Stomach smooth muscle (tissue), 2 donors: ENCODE measurements at regions not wholly inside any gene's neighbourhood (a gene's known extent, or its start where the extent isn't known, plus 50 kb on each side); places are given as distances from the start of the nearest gene placed in this dataset.

Experiments
- H3K27ac ChIP-seq: one replicate; pipeline ENCODE4 v1.7.0; 2013; ENCODE audit warnings: mild to moderate bottlenecking, low read length, inconsistent platforms
- H3K27me3 ChIP-seq, 2 donors: one replicate each; pipeline ENCODE4 v1.7.0; 2013; ENCODE audit warnings: low read length in 2 of 2; ENCODE audit not compliant: insufficient read depth in 2 of 2, control insufficient read depth in 1 of 2
- H3K36me3 ChIP-seq, 2 donors: one replicate each; pipeline ENCODE4 v1.7.0; 2013; ENCODE audit warnings: low read length in 2 of 2; ENCODE audit not compliant: control insufficient read depth in 2 of 2, insufficient read depth in 2 of 2
- H3K4me1 ChIP-seq: one replicate; pipeline ENCODE4 v1.7.0; 2013; ENCODE audit warnings: low read length; ENCODE audit not compliant: control insufficient read depth, insufficient read depth
- H3K4me3 ChIP-seq, 2 donors: one replicate each; pipeline ENCODE4 v1.7.0; 2013; ENCODE audit warnings: low read length in 2 of 2
- H3K9ac ChIP-seq, 2 donors: one replicate each; pipeline ENCODE4 v1.7.0; 2013; ENCODE audit warnings: low read length in 2 of 2, mild to moderate bottlenecking in 1 of 2
- H3K9me3 ChIP-seq, 2 donors: one replicate each; pipeline ENCODE4 v1.7.0; 2013; ENCODE audit warnings: low read length in 2 of 2; ENCODE audit not compliant: control insufficient read depth in 2 of 2
- donor health status: healthy.
- donor health status: Pancreatic carcinoma.

GRCh38 chr20:58006346-58007316, 221.8 kb downstream of the ANKRD60 start:
- peaks cover 2 to 5% of the 10 kb centered on the region in 2 donors for H3K27me3 ChIP-seq
- H3K4me1 ChIP-seq, result peaks cover 1% of the 10 kb centered on the region
- H3K36me3 ChIP-seq, result no peaks in the 10 kb centered on the region
- H3K9ac ChIP-seq, result no peak overlapping the region
- no peak overlapping the region for H3K27ac ChIP-seq
- H3K9me3 ChIP-seq, result peaks cover 0 to 3% of the 10 kb centered on the region in 2 donors
- no peak overlapping the region for H3K4me3 ChIP-seq

GRCh38 chr20:58005581-58006345, 222.7 kb downstream of the ANKRD60 start:
- H3K27ac ChIP-seq, result no peak overlapping the region
- peaks cover 2 to 3% of the 10 kb centered on the region in 2 donors for H3K27me3 ChIP-seq
- H3K4me1 ChIP-seq, result peaks cover 6% of the 10 kb centered on the region
- H3K9me3 ChIP-seq, result peaks cover 0 to 3% of the 10 kb centered on the region in 2 donors
- no peak overlapping the region for H3K4me3 ChIP-seq
- H3K36me3 ChIP-seq, result no peaks in the 10 kb centered on the region
- no peak overlapping the region for H3K9ac ChIP-seq

DNA sequence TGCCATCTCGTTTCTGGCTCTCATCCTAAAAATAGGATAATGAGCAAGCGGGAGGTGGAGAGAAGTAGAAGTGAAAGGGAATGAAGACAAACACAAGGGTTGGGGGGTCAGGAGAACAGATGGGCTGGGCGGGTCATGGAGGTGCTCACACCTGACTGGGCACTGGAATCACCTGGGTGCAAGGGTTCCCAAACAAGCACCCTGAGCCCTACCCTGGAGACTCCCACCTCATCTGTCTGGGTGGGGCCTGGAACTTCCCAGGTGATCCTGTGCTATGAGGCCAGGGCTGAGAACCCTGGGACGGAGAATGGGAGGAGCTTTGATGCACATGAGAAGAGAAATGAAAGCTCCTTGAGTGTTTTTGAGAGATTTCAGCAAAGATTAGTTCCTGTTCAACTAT, 223.6 kb downstream of the ANKRD60 start:
- no peaks in the 10 kb centered on the region for H3K36me3 ChIP-seq
- peaks cover 0 to 3% of the 10 kb centered on the region in 2 donors for H3K9me3 ChIP-seq
- H3K9ac ChIP-seq, result no peak overlapping the region
- peaks cover 6% of the 10 kb centered on the region for H3K4me1 ChIP-seq
- no peak overlapping the region for H3K4me3 ChIP-seq
- H3K27ac ChIP-seq, result no peak overlapping the region
- peaks cover 0 to 2% of the 10 kb centered on the region in 2 donors for H3K27me3 ChIP-seq

- Histone ChIP-seq H3K4me1 (peaks cover 9% of the 10 kb centered on the region), H3K4me3 (no peak overlapping the region), H3K27me3 (peaks cover 0 to 2% of the 10 kb centered on the region in 2 donors), H3K9ac (no peak overlapping the region), H3K9me3 (peaks cover 0 to 3% of the 10 kb centered on the region in 2 donors), H3K36me3 (no peaks in the 10 kb centered on the region), H3K27ac (no peak overlapping the region)
Measured at GRCh38 chr20:58004146-58004545, 224.3 kb downstream of the ANKRD60 start.

- Histone ChIP-seq H3K4me1 (peaks cover 13% of the 10 kb centered on the region), H3K36me3 (no peaks in the 10 kb centered on the region), H3K4me3 (no peak overlapping the region), H3K27ac (no peak overlapping the region), H3K27me3 (peaks cover 0 to 2% of the 10 kb centered on the region in 2 donors), H3K9ac (no peak overlapping the region), H3K9me3 (peaks cover 0 to 3% of the 10 kb centered on the region in 2 donors)
Measured at GRCh38 chr20:58003525-58003924, 224.9 kb downstream of the ANKRD60 start.

DNA sequence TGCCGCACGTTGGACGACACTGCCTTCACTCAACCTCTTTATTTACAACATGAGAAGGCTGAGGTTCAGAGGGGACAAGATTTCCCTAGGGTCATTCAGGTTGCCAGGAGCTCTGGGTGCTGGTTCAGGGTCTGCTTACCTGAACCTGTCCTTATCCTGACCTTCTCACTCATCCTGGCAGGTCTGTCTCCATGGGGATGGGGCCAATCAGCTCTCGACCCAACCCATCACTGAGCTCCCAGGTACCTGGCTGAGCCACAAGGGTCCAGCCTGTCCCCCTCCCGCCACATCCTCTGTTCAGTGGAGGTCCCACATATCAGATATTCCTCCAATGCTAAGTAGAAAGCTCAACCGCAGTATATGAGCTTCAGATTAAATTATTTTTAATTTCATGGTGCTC, 225.6 kb downstream of the ANKRD60 start:
- no peak overlapping the region for H3K9ac ChIP-seq
- H3K27me3 ChIP-seq, result peaks cover 0 to 2% of the 10 kb centered on the region in 2 donors
- no peaks in the 10 kb centered on the region for H3K36me3 ChIP-seq
- no peak overlapping the region for H3K27ac ChIP-seq
- no peak overlapping the region for H3K4me3 ChIP-seq
- peaks cover 0 to 3% of the 10 kb centered on the region in 2 donors for H3K9me3 ChIP-seq
- peaks cover 15% of the 10 kb centered on the region for H3K4me1 ChIP-seq

DNA sequence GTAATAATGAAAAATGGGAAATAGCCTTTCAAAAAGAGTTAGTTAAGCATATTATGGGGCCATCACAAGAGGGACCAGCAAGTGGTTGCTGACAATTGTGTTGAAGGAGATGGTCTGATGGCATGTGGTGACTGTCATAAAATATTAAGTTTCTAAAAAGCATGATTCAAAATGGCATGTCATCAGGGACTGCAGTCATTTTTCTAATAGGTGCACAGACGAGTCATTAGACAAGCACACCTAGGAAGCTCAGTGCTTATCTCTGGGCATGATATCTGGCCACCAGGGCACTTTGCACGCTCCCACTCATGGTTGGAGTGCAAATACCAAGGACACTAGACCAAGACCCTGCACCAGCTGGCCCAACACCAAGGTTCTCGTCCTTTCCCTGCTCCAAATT, 226.5 kb downstream of the ANKRD60 start:
- no peak overlapping the region for H3K9ac ChIP-seq
- peaks cover 0 to 3% of the 10 kb centered on the region in 2 donors for H3K9me3 ChIP-seq
- H3K27me3 ChIP-seq, result peaks cover 0 to 2% of the 10 kb centered on the region in 2 donors
- peaks cover 15% of the 10 kb centered on the region for H3K4me1 ChIP-seq
- H3K27ac ChIP-seq, result no peak overlapping the region
- no peaks in the 10 kb centered on the region for H3K36me3 ChIP-seq
- no peak overlapping the region for H3K4me3 ChIP-seq

- Histone ChIP-seq H3K27ac (no peak overlapping the region), H3K36me3 (no peaks in the 10 kb centered on the region), H3K4me1 (peaks cover 15% of the 10 kb centered on the region), H3K27me3 (peaks cover 0 to 2% of the 10 kb centered on the region in 2 donors), H3K4me3 (no peak overlapping the region), H3K9me3 (peaks cover 0 to 3% of the 10 kb centered on the region in 2 donors), H3K9ac (no peak overlapping the region)
Measured at GRCh38 chr20:58001381-58001780, 227.1 kb downstream of the ANKRD60 start.

DNA sequence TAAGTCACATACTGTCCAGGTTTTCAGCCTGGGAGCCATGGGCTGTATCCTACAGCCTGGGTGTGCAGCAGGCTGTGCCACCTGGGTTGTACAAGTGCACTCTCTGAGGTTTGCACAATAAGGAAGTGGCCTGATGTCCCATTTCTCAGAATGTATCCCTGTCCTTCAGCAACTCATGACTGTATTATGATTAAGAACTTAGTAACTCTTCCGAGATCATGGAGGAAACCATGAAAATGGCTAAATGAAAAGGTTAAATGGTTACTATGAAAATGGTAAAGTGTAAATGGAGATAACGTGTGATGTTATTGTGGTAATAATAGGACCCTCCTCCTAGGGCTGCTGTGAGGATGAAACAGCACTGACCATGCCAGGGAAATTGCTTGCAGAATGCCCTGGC, 227.6 kb downstream of the ANKRD60 start:
- H3K9ac ChIP-seq, result no peak overlapping the region
- H3K9me3 ChIP-seq, result peaks cover 0 to 3% of the 10 kb centered on the region in 2 donors
- H3K27me3 ChIP-seq, result peaks cover 0 to 2% of the 10 kb centered on the region in 2 donors
- no peaks in the 10 kb centered on the region for H3K36me3 ChIP-seq
- peaks cover 15% of the 10 kb centered on the region for H3K4me1 ChIP-seq
- H3K4me3 ChIP-seq, result no peak overlapping the region
- no peak overlapping the region for H3K27ac ChIP-seq

- peaks cover 0 to 3% of the 10 kb centered on the region in 2 donors for H3K9me3 ChIP-seq
Measured at GRCh38 chr20:57999465-58000111, 228.9 kb downstream of the ANKRD60 start.

More at GRCh38 chr20:57999465-58000111, 228.9 kb downstream of the ANKRD60 start:
- no peak overlapping the region for H3K9ac ChIP-seq
- H3K4me3 ChIP-seq, result peak overlapping the region in 1 of 2 donors; percentile 54
- H3K27ac ChIP-seq, result no peak overlapping the region
- peaks cover 15% of the 10 kb centered on the region for H3K4me1 ChIP-seq
- H3K27me3 ChIP-seq, result peaks cover 0 to 2% of the 10 kb centered on the region in 2 donors
- H3K36me3 ChIP-seq, result no peaks in the 10 kb centered on the region
